Esophagus squamous epithelium (tissue), 5 donors: ENCODE measurements at regions not wholly inside any gene's neighbourhood (a gene's known extent, or its start where the extent isn't known, plus 50 kb on each side); places are given as distances from the start of the nearest gene placed in this dataset.

ENCODE experiments used
- DNase-seq: peaks from one replicate; lab custom pipeline; 2025; lab: John Stamatoyannopoulos, UW
- H3K27ac ChIP-seq, 4 donors: fragments of 200-600 bp; sonication (generic); one replicate each; pipeline ENCODE4 v1.5.1; 2016 to 2019; ENCODE audit warnings: mild to moderate bottlenecking in 1 of 4
- H3K27me3 ChIP-seq, 4 donors: fragments of 200-600 bp; sonication (generic); 1 replicate in 3 of 4; 2 replicates in 1 of 4; pipeline versions ENCODE4 v1.5.1 to v1.6.0; 2017 to 2021; ENCODE audit warnings: antibody characterized with exemption in 1 of 4
- H3K36me3 ChIP-seq, 3 donors: fragments of 200-600 bp; sonication (generic); one replicate each; pipeline ENCODE4 v1.5.1; 2016 to 2019
- H3K4me1 ChIP-seq, 3 donors: fragments of 200-600 bp; sonication (generic); one replicate each; pipeline ENCODE4 v1.5.1; 2017 to 2019
- H3K4me3 ChIP-seq, 4 donors: fragments of 200-600 bp; sonication (generic); 1 replicate in 3 of 4; 2 replicates in 1 of 4; pipeline ENCODE4 v1.5.1; 2016 to 2019; ENCODE audit warnings: mild to moderate bottlenecking in 2 of 4, moderate library complexity in 1 of 4
- H3K9me3 ChIP-seq, 3 donors: fragments of 200-600 bp; sonication (generic); one replicate each; pipeline ENCODE4 v1.5.1; 2016 to 2019
- POLR2A ChIP-seq, 4 donors: fragments of 450-650 bp; IDR thresholded peaks; one replicate each; pipeline ENCODE4 v1.6.1; 2017; ENCODE audit warnings: antibody characterized with exemption in 4 of 4, mild to moderate bottlenecking in 4 of 4, moderate library complexity in 3 of 4
- WGBS, 2 donors: methylation state at CpG; one replicate each; pipeline ENCODE4 v1.1.5; 2018; 5-methylcytosine and 5-hydroxymethylcytosine counted together
- intact Hi-C: fragments of 100-400 bp; cut with DNase I; formaldehyde crosslinking; loops from one replicate; pipeline ENCODE4 v1.15.0; 2022
- TF ChIP-seq, protein P1 (sequence below), 6 experiments: fragments of 450-650 bp in 4 of 6; fragments of 200-600 bp in 2 of 6; sonication (generic) in 2 of 6; IDR thresholded peaks; one replicate each; pipeline ENCODE4 v1.5.1; 2016 to 2019; ENCODE audit warnings: antibody characterized with exemption in 6 of 6, mild to moderate bottlenecking in 4 of 6, moderate library complexity in 4 of 6
- donor health status: DM: yes; HTN: yes; CAD: no.

DNA sequence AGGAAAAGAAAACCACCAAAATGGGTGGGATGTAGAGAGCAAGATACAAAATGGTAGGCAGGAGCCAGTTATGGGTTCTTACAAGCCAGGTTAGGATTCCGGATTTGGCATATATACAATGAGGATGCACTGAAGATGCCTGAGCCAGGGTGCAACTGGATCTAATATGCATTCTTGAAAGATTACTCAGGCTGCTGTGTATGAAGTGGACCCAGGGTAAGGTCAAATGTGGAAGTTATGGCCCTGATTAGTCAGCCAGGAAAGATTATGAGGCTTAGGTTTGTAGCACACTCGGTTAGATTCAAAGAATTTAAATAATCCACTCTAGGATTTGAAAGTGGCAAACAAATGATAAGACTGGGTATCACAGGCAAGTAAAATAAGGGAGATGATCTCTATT lies 1750.7 kb upstream of the FLRT2 start:
- intact Hi-C loops = no loop called here
- TF ChIP-seq, protein P1, sequence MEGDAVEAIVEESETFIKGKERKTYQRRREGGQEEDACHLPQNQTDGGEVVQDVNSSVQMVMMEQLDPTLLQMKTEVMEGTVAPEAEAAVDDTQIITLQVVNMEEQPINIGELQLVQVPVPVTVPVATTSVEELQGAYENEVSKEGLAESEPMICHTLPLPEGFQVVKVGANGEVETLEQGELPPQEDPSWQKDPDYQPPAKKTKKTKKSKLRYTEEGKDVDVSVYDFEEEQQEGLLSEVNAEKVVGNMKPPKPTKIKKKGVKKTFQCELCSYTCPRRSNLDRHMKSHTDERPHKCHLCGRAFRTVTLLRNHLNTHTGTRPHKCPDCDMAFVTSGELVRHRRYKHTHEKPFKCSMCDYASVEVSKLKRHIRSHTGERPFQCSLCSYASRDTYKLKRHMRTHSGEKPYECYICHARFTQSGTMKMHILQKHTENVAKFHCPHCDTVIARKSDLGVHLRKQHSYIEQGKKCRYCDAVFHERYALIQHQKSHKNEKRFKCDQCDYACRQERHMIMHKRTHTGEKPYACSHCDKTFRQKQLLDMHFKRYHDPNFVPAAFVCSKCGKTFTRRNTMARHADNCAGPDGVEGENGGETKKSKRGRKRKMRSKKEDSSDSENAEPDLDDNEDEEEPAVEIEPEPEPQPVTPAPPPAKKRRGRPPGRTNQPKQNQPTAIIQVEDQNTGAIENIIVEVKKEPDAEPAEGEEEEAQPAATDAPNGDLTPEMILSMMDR (IDR thresholded peaks at IDR 0.05) = no peak
- no peak for TF ChIP-seq POLR2A (IDR thresholded peaks at IDR 0.05)

DNA sequence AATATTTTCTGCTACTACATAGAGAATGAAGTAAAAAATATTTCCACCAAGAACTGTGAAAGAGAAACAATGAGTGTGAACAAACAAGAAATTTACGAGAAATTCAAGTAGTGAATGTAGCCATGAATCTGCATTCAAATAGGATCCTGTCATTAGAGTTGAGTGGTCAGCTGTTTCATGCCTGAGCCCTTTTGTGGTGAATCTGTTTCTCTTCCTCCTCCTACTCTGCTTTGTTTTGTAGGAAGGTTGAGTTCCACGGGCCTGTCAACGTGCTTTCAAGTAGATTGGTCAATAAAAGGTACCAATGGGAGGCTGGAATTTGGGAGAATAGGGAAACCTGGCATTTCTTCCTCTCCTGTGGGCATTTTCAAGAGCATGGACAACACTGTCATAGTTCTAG lies 1749.6 kb upstream of the FLRT2 start:
- TF ChIP-seq, protein P1 (IDR thresholded peaks at IDR 0.05) = no peak
- TF ChIP-seq POLR2A (IDR thresholded peaks at IDR 0.05) = no peak
- intact Hi-C loops = no loop called here
- WGBS, 2 donors = 55 to 86% methylated on average over 3 of the region's 3 CpGs
- no peaks in the 10 kb centered on the region for H3K9me3 ChIP-seq
- H3K27ac ChIP-seq = no peak overlapping the region
- no peak for DNase-seq
- no peaks in the 10 kb centered on the region for H3K4me1 ChIP-seq
- H3K4me3 ChIP-seq = no peak overlapping the region
- no peaks in the 10 kb centered on the region for H3K27me3 ChIP-seq
- no peaks in the 10 kb centered on the region for H3K36me3 ChIP-seq

More for the DNA sequence above, 1750.7 kb upstream of the FLRT2 start:
- Histone ChIP-seq H3K27ac (no peak overlapping the region), H3K4me3 (no peak overlapping the region), H3K36me3 (no peaks in the 10 kb centered on the region), H3K9me3 (no peaks in the 10 kb centered on the region), H3K4me1 (no peaks in the 10 kb centered on the region), H3K27me3 (no peaks in the 10 kb centered on the region)
- no peak for DNase-seq
- WGBS, 2 donors = 49 to 63% methylated on average over 2 of the region's 2 CpGs

DNA sequence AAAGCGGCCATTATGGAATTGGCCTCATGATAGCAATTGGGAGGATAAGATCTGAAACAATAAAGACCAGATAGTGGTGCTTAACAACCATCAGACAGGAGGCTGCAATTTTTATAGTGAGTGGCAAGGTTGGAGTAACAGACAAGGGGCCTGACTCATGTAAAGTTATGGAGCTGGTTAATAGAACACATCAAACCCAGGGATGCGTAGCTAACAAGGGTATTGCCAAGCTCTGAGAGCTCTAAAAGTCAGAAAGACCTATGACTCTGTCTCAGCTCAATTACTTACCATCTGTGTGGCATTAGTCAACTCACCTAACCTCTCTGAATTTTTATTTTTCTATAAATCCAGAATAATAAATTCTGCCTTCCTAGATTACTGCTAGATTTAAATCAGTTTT lies 1731.5 kb upstream of the FLRT2 start:
- no peaks in the 10 kb centered on the region for H3K27me3 ChIP-seq
- WGBS, 2 donors = 86 to 88% methylated on average over 2 of the region's 2 CpGs
- no peaks in the 10 kb centered on the region for H3K36me3 ChIP-seq
- H3K9me3 ChIP-seq = no peaks in the 10 kb centered on the region
- no peak overlapping the region for H3K27ac ChIP-seq
- no peaks in the 10 kb centered on the region for H3K4me1 ChIP-seq
- no peak overlapping the region for H3K4me3 ChIP-seq
- no peak for TF ChIP-seq POLR2A (IDR thresholded peaks at IDR 0.05)
- no peak for DNase-seq
- intact Hi-C loops = no loop called here

GRCh38 chr14:83799233-83799632 lies 1730.7 kb upstream of the FLRT2 start:
- no peaks in the 10 kb centered on the region for H3K4me1 ChIP-seq
- intact Hi-C loops = no loop called here
- H3K36me3 ChIP-seq = no peaks in the 10 kb centered on the region
- H3K27ac ChIP-seq = no peak overlapping the region
- DNase-seq = no peak
- H3K27me3 ChIP-seq = no peaks in the 10 kb centered on the region
- TF ChIP-seq POLR2A (IDR thresholded peaks at IDR 0.05) = no peak
- TF ChIP-seq, protein P1 (IDR thresholded peaks at IDR 0.05) = no peak
- no peaks in the 10 kb centered on the region for H3K9me3 ChIP-seq
- no peak overlapping the region for H3K4me3 ChIP-seq

- H3K27me3 ChIP-seq = no peaks in the 10 kb centered on the region
- no peak overlapping the region for H3K4me3 ChIP-seq
- TF ChIP-seq, protein P1 (IDR thresholded peaks at IDR 0.05) = no peak
- TF ChIP-seq POLR2A (IDR thresholded peaks at IDR 0.05) = no peak
- no peak overlapping the region for H3K27ac ChIP-seq
- DNase-seq = no peak
- no peaks in the 10 kb centered on the region for H3K9me3 ChIP-seq
- intact Hi-C loops = no loop called here
- 84 to 89% methylated on average over 1 of the region's 1 CpG for WGBS, 2 donors
- H3K36me3 ChIP-seq = no peaks in the 10 kb centered on the region
- no peaks in the 10 kb centered on the region for H3K4me1 ChIP-seq
Observed at GRCh38 chr14:83814896-83815295, 1715.0 kb upstream of the FLRT2 start.

GRCh38 chr14:83816761-83817160 lies 1713.2 kb upstream of the FLRT2 start:
- Histone ChIP-seq H3K4me1 (no peaks in the 10 kb centered on the region), H3K27me3 (no peaks in the 10 kb centered on the region), H3K9me3 (no peaks in the 10 kb centered on the region), H3K4me3 (no peak overlapping the region), H3K27ac (no peak overlapping the region), H3K36me3 (no peaks in the 10 kb centered on the region)
- intact Hi-C loops = no loop called here
- TF ChIP-seq, protein P1 (IDR thresholded peaks at IDR 0.05) = no peak
- no peak for TF ChIP-seq POLR2A (IDR thresholded peaks at IDR 0.05)
- whole genome bisulfite sequencing, 2 donors = 49 to 54% methylated on average over 6 of the region's 6 CpGs
- DNase-seq = no peak
